IMR-90 (cell line): ENCODE measurements at regions not wholly inside any gene's neighbourhood (a gene's known extent, or its start where the extent isn't known, plus 50 kb on each side); places are given as distances from the start of the nearest gene placed in this dataset.

Experiments
- ATAC-seq: fragments of 200-7000 bp; cut with Tn5 transposase; 2 replicates; pipeline ENCODE4 v1.9.1; 2020; ENCODE audit warnings: low read depth, mild to moderate bottlenecking, moderate library complexity
- BruUV-seq: library from RNA; stranded (reverse); fragments of 400-500 nt; replicated peaks from 2 replicates; lab custom pipeline; 2021; lab: Mats Ljungman, UMichigan
- CTCF ChIA-PET: fragments of 300-600 bp; formaldehyde crosslinking; extraction: SDS; loops from one replicate; lab custom pipeline; 2021; ENCODE audit warnings: antibody characterized with exemption; lab: Yijun Ruan, JAX
- POLR2A ChIA-PET: fragments of 300-600 bp; sonication (Branson Sonifier 250); formaldehyde crosslinking; loops from one replicate; lab custom pipeline; 2022; ENCODE audit warnings: antibody characterized with exemption; ENCODE audit not compliant: unreplicated experiment; lab: Charles Lee
- DNase-seq: peaks from one replicate; pipeline ENCODE4 v3.0.0; 2013
- H2AFZ ChIP-seq: replicated peaks from 2 replicates; pipeline ENCODE3; 2013; ENCODE audit warnings: low read length, mild to moderate bottlenecking; ENCODE audit not compliant: poor library complexity
- H2AK5ac ChIP-seq: 2 replicates; pipeline ENCODE4 v1.6.1; 2013; ENCODE audit warnings: low read depth, low read length, inconsistent platforms
- H2AK9ac ChIP-seq: replicated peaks from 2 replicates; pipeline ENCODE3; 2013; ENCODE audit warnings: mild to moderate bottlenecking, low read depth, low read length, moderate library complexity; ENCODE audit not compliant: poor library complexity
- H2BK120ac ChIP-seq: 2 replicates; pipeline ENCODE4 v1.6.1; 2013; ENCODE audit warnings: low read depth, low read length, inconsistent platforms
- H2BK15ac ChIP-seq: 3 replicates; pipeline ENCODE4 v1.6.1; 2013; ENCODE audit warnings: low read depth, low read length, inconsistent platforms
- H2BK20ac ChIP-seq: 2 replicates; pipeline ENCODE4 v1.6.1; 2013; ENCODE audit warnings: low read depth, mild to moderate bottlenecking, inconsistent platforms, low read length, moderate library complexity
- H2BK5ac ChIP-seq: 2 replicates; pipeline ENCODE4 v1.6.1; 2013; ENCODE audit warnings: mild to moderate bottlenecking, low read depth, low read length, inconsistent platforms; ENCODE audit not compliant: poor library complexity, severe bottlenecking
- H3K14ac ChIP-seq: replicated peaks from 2 replicates; pipeline ENCODE4 v1.6.1; 2013; ENCODE audit warnings: low read depth, low read length, inconsistent platforms
- H3K18ac ChIP-seq: 2 replicates; pipeline ENCODE4 v1.6.1; 2013; ENCODE audit warnings: low read depth, low read length, control low read depth
- H3K23ac ChIP-seq: 2 replicates; pipeline ENCODE4 v1.6.1; 2013; ENCODE audit warnings: low read depth, low read length, inconsistent platforms
- H3K27ac ChIP-seq: 2 replicates; pipeline ENCODE4 v1.5.1; 2013; ENCODE audit warnings: mild to moderate bottlenecking, control low read depth, low read length; ENCODE audit not compliant: insufficient read depth
- H3K27me3 ChIP-seq: 2 replicates; pipeline ENCODE4 v1.6.1; 2013; ENCODE audit warnings: low read length; ENCODE audit not compliant: control insufficient read depth, insufficient read depth
- H3K36me3 ChIP-seq: 2 replicates; pipeline ENCODE4 v1.6.1; 2013; ENCODE audit warnings: low read length, mixed read lengths; ENCODE audit not compliant: control insufficient read depth, insufficient read depth
- H3K4ac ChIP-seq: 2 replicates; pipeline ENCODE4 v1.6.1; 2013; ENCODE audit warnings: low read depth, low read length, inconsistent platforms
- H3K4me1 ChIP-seq: 2 replicates; pipeline ENCODE4 v1.6.1; 2013; ENCODE audit warnings: low read length, mixed read lengths; ENCODE audit not compliant: control insufficient read depth, insufficient read depth
- H3K4me2 ChIP-seq: 2 replicates; pipeline ENCODE4 v1.6.1; 2013; ENCODE audit warnings: low read depth, mild to moderate bottlenecking, control low read depth, low read length, moderate library complexity
- H3K4me3 ChIP-seq: 2 replicates; pipeline ENCODE4 v1.5.1; 2013; ENCODE audit warnings: low read depth, mild to moderate bottlenecking, control low read depth, low read length, moderate library complexity; ENCODE audit not compliant: insufficient read depth
- H3K56ac ChIP-seq: 2 replicates; pipeline ENCODE4 v1.6.1; 2013; ENCODE audit warnings: low read length, inconsistent platforms; ENCODE audit not compliant: insufficient read depth; ENCODE audit errors: extremely low read depth
- H3K79me1 ChIP-seq, 2 experiments: 2 replicates each; pipeline ENCODE4 v1.6.1; 2013; ENCODE audit warnings: low read length in 2 of 2, inconsistent platforms in 1 of 2, low read depth in 1 of 2
- H3K9ac ChIP-seq: 2 replicates; pipeline ENCODE4 v1.6.1; 2013; ENCODE audit warnings: low read depth, low read length, control low read depth
- H3K9me1 ChIP-seq: 2 replicates; pipeline ENCODE4 v1.6.1; 2013; ENCODE audit warnings: low read length, inconsistent platforms; ENCODE audit not compliant: insufficient read depth
- H3K9me3 ChIP-seq: 2 replicates; pipeline ENCODE4 v1.6.1; 2013; ENCODE audit warnings: low read length; ENCODE audit not compliant: control insufficient read depth, insufficient read depth
- H4K20me1 ChIP-seq: 2 replicates; pipeline ENCODE4 v1.6.1; 2013; ENCODE audit warnings: low read length, inconsistent platforms; ENCODE audit not compliant: insufficient read depth
- H4K5ac ChIP-seq: 2 replicates; pipeline ENCODE4 v1.6.1; 2013; ENCODE audit warnings: mild to moderate bottlenecking, low read depth, low read length, control low read depth
- H4K8ac ChIP-seq, 2 experiments: 2 replicates each; pipeline ENCODE4 v1.6.1; 2013; ENCODE audit warnings: low read depth in 2 of 2, low read length in 2 of 2, control low read depth in 1 of 2, inconsistent platforms in 1 of 2
- H4K91ac ChIP-seq: 2 replicates; pipeline ENCODE4 v1.6.1; 2013; ENCODE audit warnings: low read depth, low read length, inconsistent platforms; ENCODE audit not compliant: insufficient read depth
- BHLHE40 ChIP-seq: fragments of 150-350 bp; IDR thresholded peaks from 2 replicates; pipeline ENCODE4 v1.6.1; 2016; ENCODE audit warnings: mild to moderate bottlenecking, low read depth, low read length
- CEBPB ChIP-seq: IDR thresholded peaks from 2 replicates; pipeline ENCODE4 v1.6.1; 2012; ENCODE audit warnings: low read depth, low read length, improper control_type of control experiment
- CHD1 ChIP-seq: IDR thresholded peaks from 2 replicates; pipeline ENCODE4 v1.6.1; 2012; ENCODE audit warnings: low read depth, low read length, improper control_type of control experiment
- FOS ChIP-seq: fragments of 150-350 bp; IDR thresholded peaks from 2 replicates; pipeline ENCODE4 v1.6.1; 2016; ENCODE audit warnings: low read depth, low read length
- MAFK ChIP-seq: IDR thresholded peaks from 2 replicates; pipeline ENCODE4 v1.6.1; 2012; ENCODE audit warnings: low read depth, low read length, improper control_type of control experiment
- MAZ ChIP-seq: IDR thresholded peaks from 2 replicates; pipeline ENCODE4 v1.6.1; 2012; ENCODE audit warnings: low read depth, mild to moderate bottlenecking, low read length, improper control_type of control experiment, moderate library complexity, borderline replicate concordance
- MXI1 ChIP-seq: IDR thresholded peaks from 2 replicates; pipeline ENCODE4 v1.6.1; 2012; ENCODE audit warnings: low read depth, mild to moderate bottlenecking, low read length, moderate library complexity, borderline replicate concordance
- NFE2L2 ChIP-seq: fragments of 150-350 bp; IDR thresholded peaks from 2 replicates; pipeline ENCODE4 v1.6.1; 2016; ENCODE audit warnings: low read depth, mild to moderate bottlenecking, low read length
- POLR2A ChIP-seq: IDR thresholded peaks from 2 replicates; pipeline ENCODE4 v1.6.1; 2012; ENCODE audit warnings: mild to moderate bottlenecking, low read depth, low read length
- RAD21 ChIP-seq: IDR thresholded peaks from 2 replicates; pipeline ENCODE4 v1.6.1; 2012; ENCODE audit warnings: low read length, improper control_type of control experiment
- RCOR1 ChIP-seq: IDR thresholded peaks from 2 replicates; pipeline ENCODE4 v1.6.1; 2012; ENCODE audit warnings: mild to moderate bottlenecking, low read length, improper control_type of control experiment; ENCODE audit not compliant: insufficient replicate concordance
- RFX5 ChIP-seq: IDR thresholded peaks from 2 replicates; pipeline ENCODE4 v1.8.0; 2012; ENCODE audit warnings: low read depth, mild to moderate bottlenecking, low read length, moderate library complexity
- SMC3 ChIP-seq: fragments of 150-350 bp; IDR thresholded peaks from 2 replicates; pipeline ENCODE4 v1.6.1; 2016; ENCODE audit warnings: low read depth, mild to moderate bottlenecking, antibody characterized with exemption, low read length, moderate library complexity
- WGBS, 2 experiments: methylation state at CpG; one replicate each; pipeline versions ENCODE4 v1.1.5 to v1.1.7; 2013; ENCODE audit warnings: missing lambda C conversion rate in 2 of 2; ENCODE audit not compliant: insufficient read length in 1 of 2; ENCODE audit errors: extremely low coverage in 2 of 2; 5-methylcytosine and 5-hydroxymethylcytosine counted together
- dilution Hi-C: fragments of 300-500 bp; cut with HindIII; formaldehyde crosslinking; loops from one replicate; pipeline ENCODE4 v1.14.3; 2018; ENCODE audit warnings: low sequenced_read_pairs; ENCODE audit not compliant: unreplicated experiment
- in situ Hi-C: fragments of 300-500 bp; cut with MboI; formaldehyde crosslinking; loops from 3 replicates; pipeline ENCODE4 v1.14.3; 2019; ENCODE audit warnings: low sequenced_read_pairs, inconsistent platforms, mixed read lengths
- intact Hi-C: fragments of 100-400 bp; cut with micrococcal nuclease; formaldehyde crosslinking; loops from 2 replicates; pipeline ENCODE4 v1.10.0; 2022
- TF ChIP-seq, protein P1 (sequence below): fragments of 150-350 bp; IDR thresholded peaks from 2 replicates; pipeline ENCODE4 v1.6.1; 2016; ENCODE audit warnings: low read depth, mild to moderate bottlenecking, low read length, moderate library complexity, borderline replicate concordance
- TF ChIP-seq, protein P2 (sequence below): fragments of 150-350 bp; IDR thresholded peaks from 2 replicates; pipeline ENCODE4 v1.6.1; 2017; ENCODE audit warnings: mild to moderate bottlenecking, antibody characterized with exemption, low read length, low read depth
- TF ChIP-seq, protein P3 (sequence below): conservative IDR thresholded peaks from 2 replicates; pipeline ENCODE4 v1.5.1; 2012; ENCODE audit warnings: mild to moderate bottlenecking, low read depth, low read length, improper control_type of control experiment

DNA sequence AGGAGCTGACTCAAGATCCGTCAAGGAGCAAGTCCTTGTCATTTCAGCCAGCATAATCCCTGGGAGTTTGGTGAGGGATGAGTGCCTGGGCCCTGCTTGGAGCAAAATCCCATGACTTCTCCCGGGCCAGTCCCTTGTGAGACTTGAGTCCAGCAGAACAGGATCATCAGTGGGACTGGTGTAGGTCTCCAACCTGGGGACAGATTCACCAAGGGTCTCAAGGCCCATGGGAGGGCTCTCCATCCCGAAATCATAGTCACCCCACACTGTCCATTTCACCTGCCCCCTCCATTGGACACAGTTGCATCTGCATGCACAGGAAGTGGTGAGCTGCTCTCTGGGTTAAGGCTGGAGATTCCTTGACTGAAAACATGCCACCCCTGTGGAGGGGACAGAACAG, 178.2 kb downstream of the FOXD2 start:
- in situ Hi-C loops (no loop called here), dilution Hi-C loops (no loop called here), intact Hi-C loops (no loop called here)
- no TSS peak for BruUV-seq
- ChIA-PET POLR2A (no interaction called here), CTCF (interaction anchor here (0.6 kb wide), 1 partner anchor 178 kb away, joined by 9 read pairs; no protein-coding TSS in a partner anchor)
- H3K56ac ChIP-seq = no peak overlapping the region
- no peak overlapping the region for H2BK5ac ChIP-seq
- H3K9me1 ChIP-seq = no peaks in the 10 kb centered on the region
- no peak overlapping the region for H4K91ac ChIP-seq
- ATAC-seq (no peak), DNase-seq (no peak)
- H2AFZ ChIP-seq = no peak overlapping the region
- no peak overlapping the region for H2BK15ac ChIP-seq
- H3K36me3 ChIP-seq = no peaks in the 10 kb centered on the region
- no peak overlapping the region for H3K18ac ChIP-seq
- H3K4ac ChIP-seq = no peak overlapping the region
- H3K14ac ChIP-seq = no peak overlapping the region
- H3K4me3 ChIP-seq = no peak overlapping the region
- no peak overlapping the region for H2AK9ac ChIP-seq
- no CpG with 5 or more reads among the region's 3 CpGs for WGBS, 2 experiments
- no peaks in the 10 kb centered on the region for H3K79me1 ChIP-seq
- H3K9ac ChIP-seq = no peak overlapping the region
- H3K9me3 ChIP-seq = no peaks in the 10 kb centered on the region
- H4K5ac ChIP-seq = no peak overlapping the region
- no peak overlapping the region for H2BK20ac ChIP-seq
- H3K27ac ChIP-seq = no peak overlapping the region
- no peak for TF ChIP-seq POLR2A
- no peak for TF ChIP-seq BHLHE40
- TF ChIP-seq RCOR1 = no peak
- TF ChIP-seq, protein P1, sequence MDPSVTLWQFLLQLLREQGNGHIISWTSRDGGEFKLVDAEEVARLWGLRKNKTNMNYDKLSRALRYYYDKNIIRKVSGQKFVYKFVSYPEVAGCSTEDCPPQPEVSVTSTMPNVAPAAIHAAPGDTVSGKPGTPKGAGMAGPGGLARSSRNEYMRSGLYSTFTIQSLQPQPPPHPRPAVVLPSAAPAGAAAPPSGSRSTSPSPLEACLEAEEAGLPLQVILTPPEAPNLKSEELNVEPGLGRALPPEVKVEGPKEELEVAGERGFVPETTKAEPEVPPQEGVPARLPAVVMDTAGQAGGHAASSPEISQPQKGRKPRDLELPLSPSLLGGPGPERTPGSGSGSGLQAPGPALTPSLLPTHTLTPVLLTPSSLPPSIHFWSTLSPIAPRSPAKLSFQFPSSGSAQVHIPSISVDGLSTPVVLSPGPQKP = no peak
- TF ChIP-seq CHD1 = no peak
- TF ChIP-seq MAZ = no peak
- no peak for TF ChIP-seq MXI1
- no peak for TF ChIP-seq CEBPB
- TF ChIP-seq RFX5 = no peak
- TF ChIP-seq MAFK = no peak
- TF ChIP-seq, protein P2, sequence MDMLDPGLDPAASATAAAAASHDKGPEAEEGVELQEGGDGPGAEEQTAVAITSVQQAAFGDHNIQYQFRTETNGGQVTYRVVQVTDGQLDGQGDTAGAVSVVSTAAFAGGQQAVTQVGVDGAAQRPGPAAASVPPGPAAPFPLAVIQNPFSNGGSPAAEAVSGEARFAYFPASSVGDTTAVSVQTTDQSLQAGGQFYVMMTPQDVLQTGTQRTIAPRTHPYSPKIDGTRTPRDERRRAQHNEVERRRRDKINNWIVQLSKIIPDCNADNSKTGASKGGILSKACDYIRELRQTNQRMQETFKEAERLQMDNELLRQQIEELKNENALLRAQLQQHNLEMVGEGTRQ = no peak
- TF ChIP-seq SMC3 = no peak
- TF ChIP-seq RAD21 = no peak
- TF ChIP-seq FOS = no peak
- TF ChIP-seq, protein P3, sequence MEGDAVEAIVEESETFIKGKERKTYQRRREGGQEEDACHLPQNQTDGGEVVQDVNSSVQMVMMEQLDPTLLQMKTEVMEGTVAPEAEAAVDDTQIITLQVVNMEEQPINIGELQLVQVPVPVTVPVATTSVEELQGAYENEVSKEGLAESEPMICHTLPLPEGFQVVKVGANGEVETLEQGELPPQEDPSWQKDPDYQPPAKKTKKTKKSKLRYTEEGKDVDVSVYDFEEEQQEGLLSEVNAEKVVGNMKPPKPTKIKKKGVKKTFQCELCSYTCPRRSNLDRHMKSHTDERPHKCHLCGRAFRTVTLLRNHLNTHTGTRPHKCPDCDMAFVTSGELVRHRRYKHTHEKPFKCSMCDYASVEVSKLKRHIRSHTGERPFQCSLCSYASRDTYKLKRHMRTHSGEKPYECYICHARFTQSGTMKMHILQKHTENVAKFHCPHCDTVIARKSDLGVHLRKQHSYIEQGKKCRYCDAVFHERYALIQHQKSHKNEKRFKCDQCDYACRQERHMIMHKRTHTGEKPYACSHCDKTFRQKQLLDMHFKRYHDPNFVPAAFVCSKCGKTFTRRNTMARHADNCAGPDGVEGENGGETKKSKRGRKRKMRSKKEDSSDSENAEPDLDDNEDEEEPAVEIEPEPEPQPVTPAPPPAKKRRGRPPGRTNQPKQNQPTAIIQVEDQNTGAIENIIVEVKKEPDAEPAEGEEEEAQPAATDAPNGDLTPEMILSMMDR = no peak
- TF ChIP-seq NFE2L2 = no peak
- H3K4me1 ChIP-seq = no peaks in the 10 kb centered on the region
- H2AK5ac ChIP-seq = no peak overlapping the region
- no peaks in the 10 kb centered on the region for H4K20me1 ChIP-seq
- no peak overlapping the region for H3K4me2 ChIP-seq
- H2BK120ac ChIP-seq = no peak overlapping the region
- no peak overlapping the region for H3K23ac ChIP-seq
- H4K8ac ChIP-seq = no peak overlapping the region
- no peaks in the 10 kb centered on the region for H3K27me3 ChIP-seq
